ENCODE measurements at regions not wholly inside any gene's neighbourhood (a gene's known extent, or its start where the extent isn't known, plus 50 kb on each side); places are given as distances from the start of the nearest gene placed in this dataset.

DNA sequence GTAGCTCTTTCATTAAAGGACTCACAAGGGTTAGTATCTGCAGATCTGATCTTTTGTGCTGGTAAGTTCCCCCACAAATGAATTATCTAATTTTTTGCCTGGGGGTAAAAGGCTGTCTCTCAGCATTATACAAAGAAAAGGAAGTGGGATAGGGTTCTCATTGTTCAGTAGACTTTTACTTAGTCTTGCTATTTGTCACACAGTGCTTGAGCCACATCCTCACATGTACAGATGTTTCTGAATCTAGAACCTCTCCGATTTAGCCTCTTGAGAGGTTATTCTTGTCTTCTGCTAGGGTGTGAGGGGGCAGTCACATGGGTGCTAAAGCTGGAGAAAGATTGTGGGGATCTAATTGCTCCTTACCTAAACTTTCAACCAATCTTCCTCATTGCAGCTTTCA is 93.0 kb downstream of the SLC41A2 start:
- TF ChIP-seq POLR2A (IDR thresholded peaks at IDR 0.05) = no peak
- TF ChIP-seq, protein P1, sequence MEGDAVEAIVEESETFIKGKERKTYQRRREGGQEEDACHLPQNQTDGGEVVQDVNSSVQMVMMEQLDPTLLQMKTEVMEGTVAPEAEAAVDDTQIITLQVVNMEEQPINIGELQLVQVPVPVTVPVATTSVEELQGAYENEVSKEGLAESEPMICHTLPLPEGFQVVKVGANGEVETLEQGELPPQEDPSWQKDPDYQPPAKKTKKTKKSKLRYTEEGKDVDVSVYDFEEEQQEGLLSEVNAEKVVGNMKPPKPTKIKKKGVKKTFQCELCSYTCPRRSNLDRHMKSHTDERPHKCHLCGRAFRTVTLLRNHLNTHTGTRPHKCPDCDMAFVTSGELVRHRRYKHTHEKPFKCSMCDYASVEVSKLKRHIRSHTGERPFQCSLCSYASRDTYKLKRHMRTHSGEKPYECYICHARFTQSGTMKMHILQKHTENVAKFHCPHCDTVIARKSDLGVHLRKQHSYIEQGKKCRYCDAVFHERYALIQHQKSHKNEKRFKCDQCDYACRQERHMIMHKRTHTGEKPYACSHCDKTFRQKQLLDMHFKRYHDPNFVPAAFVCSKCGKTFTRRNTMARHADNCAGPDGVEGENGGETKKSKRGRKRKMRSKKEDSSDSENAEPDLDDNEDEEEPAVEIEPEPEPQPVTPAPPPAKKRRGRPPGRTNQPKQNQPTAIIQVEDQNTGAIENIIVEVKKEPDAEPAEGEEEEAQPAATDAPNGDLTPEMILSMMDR (IDR thresholded peaks at IDR 0.05) = no peak
